ENCODE measurements at regions not wholly inside any gene's neighbourhood (a gene's known extent, or its start where the extent isn't known, plus 50 kb on each side); places are given as distances from the start of the nearest gene placed in this dataset.
A peak's percentile ranks its signal among the peaks of the same experiment; 100 is the strongest.
"Not testable (repeated sequence)": the region's sequence is repeated elsewhere in the genome, so short reads cannot be mapped to it uniquely, and the experiment has no call there.

GRCh38 chr1:148309940-148310500 lies 157.9 kb upstream of the NBPF11 start:
- no peak for DNase-seq

- DNase-seq, result no peak
Measured at GRCh38 chr1:148308832-148309458, 156.9 kb upstream of the NBPF11 start.

- no peak for DNase-seq
Measured at GRCh38 chr1:148307583-148308185, 155.6 kb upstream of the NBPF11 start.

GRCh38 chr1:148304935-148305334 lies 152.9 kb upstream of the NBPF11 start:
- not testable (repeated sequence) for DNase-seq

- DNase-seq, result peak; percentile 62
Measured at GRCh38 chr1:148302586-148303364, 150.7 kb upstream of the NBPF11 start.

- not testable (repeated sequence) for DNase-seq
Measured at GRCh38 chr1:148297852-148298251, 145.8 kb upstream of the NBPF11 start.

GRCh38 chr1:148296511-148296910 lies 144.4 kb upstream of the NBPF11 start:
- DNase-seq, result no peak

GRCh38 chr1:148294116-148294807 lies 142.2 kb upstream of the NBPF11 start:
- DNase-seq, result no peak

GRCh38 chr1:148293651-148294050 lies 141.6 kb upstream of the NBPF11 start:
- no peak for DNase-seq

GRCh38 chr1:148292915-148293314 lies 140.8 kb upstream of the NBPF11 start:
- no peak for DNase-seq

- no peak for DNase-seq
Measured at GRCh38 chr1:148290881-148291280, 138.8 kb upstream of the NBPF11 start.

GRCh38 chr1:148289647-148290046 lies 137.6 kb upstream of the NBPF11 start:
- no peak for DNase-seq

GRCh38 chr1:148285946-148286345 lies 133.9 kb upstream of the NBPF11 start:
- not testable (repeated sequence) for DNase-seq

GRCh38 chr1:148280831-148281572 lies 128.9 kb upstream of the NBPF11 start:
- peak; percentile 40 for DNase-seq

GRCh38 chr1:148279002-148279542 lies 127.0 kb upstream of the NBPF11 start:
- not testable (repeated sequence) for DNase-seq

- not testable (repeated sequence) for DNase-seq
Measured at GRCh38 chr1:148277865-148278279, 125.8 kb upstream of the NBPF11 start.

GRCh38 chr1:148267066-148267465 lies 115.0 kb upstream of the NBPF11 start:
- DNase-seq, result not testable (repeated sequence)

- DNase-seq, result peak; percentile 30
Measured at GRCh38 chr1:148264374-148265276, 112.5 kb upstream of the NBPF11 start.

GRCh38 chr1:148263906-148264255 lies 111.8 kb upstream of the NBPF11 start:
- no peak for DNase-seq

GRCh38 chr1:148263128-148263905 lies 111.2 kb upstream of the NBPF11 start:
- DNase-seq, result peak; percentile 72

Measured in CD4-positive, alpha-beta T cell treated with Interleukin-17A for 1 hour (primary cell).